K562 (cell line): ENCODE measurements at regions not wholly inside any gene's neighbourhood (a gene's known extent, or its start where the extent isn't known, plus 50 kb on each side); places are given as distances from the start of the nearest gene placed in this dataset.

Experiments
- ATAC-seq: fragments of 200-7000 bp; cut with Tn5 transposase; 3 replicates; pipeline ENCODE4 v1.9.1; 2020; ENCODE audit warnings: moderate library complexity
- BruUV-seq: library from RNA; stranded (reverse); fragments of 400-500 nt; replicated peaks from 2 replicates; lab custom pipeline; 2021; lab: Mats Ljungman, UMichigan
- CTCF ChIA-PET: fragments of 300-600 bp; formaldehyde crosslinking; extraction: SDS; loops from one replicate; lab custom pipeline; 2021; ENCODE audit warnings: low intra/inter-chr PET ratio; lab: Yijun Ruan, JAX
- POLR2A ChIA-PET: fragments of 300-600, 350-650 bp; sonication (Branson Sonifier 250); formaldehyde crosslinking; extraction: SDS; loops from one replicate; lab custom pipeline; 2021; ENCODE audit warnings: antibody characterized with exemption, inconsistent platforms; lab: Yijun Ruan, JAX
- DNase-seq, 4 experiments: peaks; one replicate each; pipeline versions ENCODE4 v3.0.0 to v3.0.0-alpha.2; 2011 to 2018; ENCODE audit warnings: low spot score in 3 of 4, mixed read lengths in 3 of 4; ENCODE audit errors: extremely low read depth in 1 of 4
- FAIRE-seq: peaks from 2 replicates; lab custom pipeline; 2011; peaks lifted over from hg19 to GRCh38; lab: Jason Lieb, UNC
- H2AFZ ChIP-seq: 2 replicates; pipeline ENCODE4 v1.6.0; 2011; ENCODE audit warnings: low read depth, low read length, control low read depth, inconsistent platforms
- H3K27ac ChIP-seq: fragments of 200-600 bp; 3 replicates; pipeline ENCODE4 v1.8.0; 2011; ENCODE audit warnings: low read depth, mild to moderate bottlenecking, control low read depth, inconsistent platforms, low read length, moderate library complexity, mixed read lengths; ENCODE audit errors: extremely low read depth
- H3K27me3 ChIP-seq, 2 experiments: fragments of 300-600 bp in 1 of 2; 2 replicates in 1 of 2; 3 replicates in 1 of 2; pipeline versions ENCODE4 v1.6.0 to v1.8.0; 2011; ENCODE audit warnings: inconsistent platforms in 2 of 2, low read length in 2 of 2, mild to moderate bottlenecking in 1 of 2, mixed read lengths in 1 of 2, moderate library complexity in 1 of 2; ENCODE audit not compliant: control insufficient read depth in 2 of 2, insufficient read depth in 2 of 2
- H3K36me3 ChIP-seq: fragments of 300-600 bp; 3 replicates; pipeline ENCODE4 v1.8.0; 2011; ENCODE audit warnings: mild to moderate bottlenecking, low read length, inconsistent platforms; ENCODE audit not compliant: control insufficient read depth, insufficient read depth
- H3K4me1 ChIP-seq, 2 experiments: fragments of 200-600 bp in 1 of 2; replicated peaks in 1 of 2; 2 replicates in 1 of 2; 3 replicates in 1 of 2; pipeline versions ENCODE4 v1.5.1 to v1.8.0; 2011; ENCODE audit warnings: inconsistent platforms in 2 of 2, low read length in 2 of 2, mild to moderate bottlenecking in 1 of 2, mixed read lengths in 1 of 2, moderate library complexity in 1 of 2; ENCODE audit not compliant: control insufficient read depth in 2 of 2, insufficient read depth in 2 of 2
- H3K4me2 ChIP-seq: 2 replicates; pipeline ENCODE4 v1.6.1; 2011; ENCODE audit warnings: low read length, control low read depth, inconsistent platforms, mixed read lengths; ENCODE audit not compliant: insufficient read depth
- H3K4me3 ChIP-seq: fragments of 200-600 bp; sonication (generic), shearing (Covaris generic); 2 replicates; pipeline ENCODE4 v1.5.1; 2016; ENCODE audit warnings: control low read depth, inconsistent platforms
- H3K79me2 ChIP-seq: fragments of 200-600 bp; 3 replicates; pipeline ENCODE4 v1.8.0; 2011; ENCODE audit warnings: low read length, inconsistent platforms; ENCODE audit not compliant: control insufficient read depth, insufficient read depth
- H3K9ac ChIP-seq, 2 experiments: 2 replicates each; pipeline versions ENCODE4 v1.6.0 to v1.6.1; 2011; ENCODE audit warnings: low read depth in 2 of 2, low read length in 2 of 2, control low read depth in 1 of 2, inconsistent platforms in 1 of 2, mild to moderate bottlenecking in 1 of 2, mixed read lengths in 1 of 2; ENCODE audit not compliant: insufficient read depth in 1 of 2
- H3K9me1 ChIP-seq: one replicate; pipeline ENCODE4 v1.6.0; 2011; ENCODE audit warnings: inconsistent platforms, mild to moderate bottlenecking, low read length, moderate library complexity; ENCODE audit not compliant: control insufficient read depth, insufficient read depth
- H3K9me3 ChIP-seq: replicated peaks from 2 replicates; pipeline ENCODE4 v1.5.1; 2011; ENCODE audit warnings: low read depth, low read length, inconsistent platforms; ENCODE audit not compliant: control insufficient read depth, insufficient read depth
- H4K20me1 ChIP-seq: replicated peaks from 2 replicates; pipeline ENCODE4 v1.6.1; 2011; ENCODE audit warnings: low read length, inconsistent platforms, mixed read lengths; ENCODE audit not compliant: control insufficient read depth, insufficient read depth
- ATF1 ChIP-seq, 2 experiments: fragments of 450-650 bp in 1 of 2; IDR thresholded peaks; 2 replicates each; pipeline ENCODE4 v1.6.1; 2016; ENCODE audit warnings: missing compliant biosample characterization in 1 of 2, missing genetic modification characterization in 1 of 2
- CBX3 ChIP-seq, 2 experiments: IDR thresholded peaks; 1 replicate in 1 of 2; 2 replicates in 1 of 2; pipeline ENCODE4 v1.6.1; 2012; ENCODE audit warnings: inconsistent platforms in 2 of 2, low read length in 2 of 2, borderline replicate concordance in 1 of 2, control low read depth in 1 of 2
- CBX5 ChIP-seq: IDR thresholded peaks from 2 replicates; pipeline ENCODE4 v1.6.1; 2014; ENCODE audit warnings: low read depth, borderline replicate concordance
- FIP1L1 ChIP-seq: fragments of 200-400 bp; formaldehyde crosslinking; IDR thresholded peaks from 2 replicates; pipeline ENCODE4 v1.6.1; 2018; ENCODE audit warnings: mild to moderate bottlenecking, low read depth, low read length; ENCODE audit not compliant: poor library complexity, severe bottlenecking
- MAFF ChIP-seq: IDR thresholded peaks from 2 replicates; pipeline ENCODE4 v1.6.1; 2012; ENCODE audit warnings: low read length, improper control_type of control experiment
- MAZ ChIP-seq, 2 experiments: fragments of 450-650 bp in 1 of 2; sonication (generic) in 1 of 2; formaldehyde crosslinking; IDR thresholded peaks in 1 of 2; conservative IDR thresholded peaks in 1 of 2; 2 replicates each; pipeline versions ENCODE4 v1.4.0 to v1.5.0; 2020; ENCODE audit warnings: mild to moderate bottlenecking in 1 of 2, missing genetic modification reagents in 1 of 2
- NFE2 ChIP-seq: IDR thresholded peaks from 2 replicates; pipeline ENCODE4 v1.6.1; 2014; ENCODE audit warnings: antibody characterized with exemption, low read depth
- SRF ChIP-seq, 2 experiments: fragments of 250-450, 450-650 bp in 1 of 2; sonication (Bioruptor Pico) in 1 of 2; sonication (generic) in 1 of 2; formaldehyde crosslinking; IDR thresholded peaks; 2 replicates each; pipeline versions ENCODE4 v1.5.0 to v1.5.1; 2020 to 2022; ENCODE audit warnings: mild to moderate bottlenecking in 1 of 2, missing genetic modification reagents in 1 of 2
- TEAD4 ChIP-seq, 2 experiments: sonication (generic) in 1 of 2; formaldehyde crosslinking in 1 of 2; IDR thresholded peaks; 2 replicates each; pipeline versions ENCODE4 v1.6.1 to v1.8.0; 2012 to 2022; ENCODE audit warnings: borderline replicate concordance in 1 of 2, inconsistent platforms in 1 of 2, low read length in 1 of 2, mild to moderate bottlenecking in 1 of 2, missing genetic modification reagents in 1 of 2
- XRCC3 ChIP-seq: fragments of 450-650 bp; IDR thresholded peaks from 2 replicates; pipeline ENCODE4 v1.6.1; 2017; ENCODE audit warnings: mild to moderate bottlenecking, moderate library complexity
- ZBTB34 ChIP-seq: fragments of 250-450 bp; sonication (Bioruptor Pico); IDR thresholded peaks from 2 replicates; pipeline ENCODE4 v1.8.0; 2021; ENCODE audit warnings: mild to moderate bottlenecking, moderate library complexity
- ZNF324 ChIP-seq: fragments of 250-450 bp; sonication (Bioruptor Pico); IDR thresholded peaks from 2 replicates; pipeline ENCODE4 v1.4.0; 2020; ENCODE audit warnings: mild to moderate bottlenecking
- WGBS: fragments of 100-300 bp; shearing (Covaris generic); methylation state at CpG from one replicate; pipeline ENCODE4 v1.1.6; 2016; ENCODE audit warnings: low coverage, mixed read lengths; ENCODE audit not compliant: insufficient coverage; ENCODE audit errors: missing lambda C conversion rate; 5-methylcytosine and 5-hydroxymethylcytosine counted together
- in situ Hi-C: fragments of 300-500 bp; cut with MboI; formaldehyde crosslinking; loops from 4 replicates; pipeline ENCODE4 v1.15.0; 2018; ENCODE audit warnings: inconsistent platforms, mixed read lengths
- intact Hi-C: fragments of 100-400 bp; cut with micrococcal nuclease; formaldehyde crosslinking; loops from 2 replicates; pipeline ENCODE4 v1.14.2; 2022
- TF ChIP-seq, protein P1 (sequence below), 3 experiments: fragments of 200-800 bp in 1 of 3; fragments of 250-450 bp in 1 of 3; fragments of 450-650 bp in 1 of 3; sonication (Bioruptor Pico) in 1 of 3; sonication (Bioruptor generic) in 1 of 3; formaldehyde crosslinking in 1 of 3; IDR thresholded peaks; 2 replicates each; pipeline versions ENCODE4 v1.6.1 to v1.8.0; 2016 to 2022; ENCODE audit warnings: mild to moderate bottlenecking in 2 of 3, missing genetic modification characterization in 2 of 3, missing compliant biosample characterization in 1 of 3, moderate library complexity in 1 of 3

GRCh38 chr22:22141031-22141430 is 103.6 kb upstream of the VPREB1 start (continued):
- TF ChIP-seq ATF1 (CRISPR knock-in tag; IDR thresholded peaks at IDR 0.05) (no peak), ATF1 (tag; IDR thresholded peaks at IDR 0.05) (no peak), MAFF (no peak)
- TF ChIP-seq, all 486 proteins: peak for 4

- H3K36me3 ChIP-seq: no peaks in the 10 kb centered on the region
- FAIRE-seq (no peak), DNase-seq (no peak), ATAC-seq (no peak)
- intact Hi-C loops (no loop called here), in situ Hi-C loops (no loop called here)
- H3K9ac ChIP-seq: no peak overlapping the region
- H3K9me1 ChIP-seq: no peaks in the 10 kb centered on the region
- TF ChIP-seq SRF (CRISPR knock-in tag; IDR thresholded peaks at IDR 0.05) (0 out of 4 replicates have a peak, but pooled peaks of 1 of the 2 experiments have one; percentile 25), ZBTB34 (peak; percentile 14; the same call in 1 of the 2 replicates), NFE2 (no peak), TEAD4 (IDR thresholded peaks at IDR 0.05; ENCODE audit: low read length) (peak; percentile 27; the same call in 1 of the 2 replicates), TEAD4 (CRISPR knock-in tag; IDR thresholded peaks at IDR 0.05; ENCODE audit: borderline replicate concordance) (no peak), CBX3 (IDR thresholded peaks at IDR 0.05; ENCODE audit: borderline replicate concordance in 1 of 2, low read length in 2 of 2) (peak in 1 of 2 experiments; percentile 96; a peak in 2 of 3 replicates), ZNF324 (CRISPR knock-in tag) (no peak), MAZ (CRISPR knock-in tag; conservative IDR thresholded peaks at IDR 0.05 in 1 of 2, IDR thresholded peaks at IDR 0.05 in 1 of 2) (0 out of 4 replicates have a peak, but pooled peaks of 1 of the 2 experiments have one; percentile 32), XRCC3 (peak; percentile 36; the same call in 1 of the 2 replicates), CBX5 (0 out of 2 replicates have a peak, but pooled peaks have one; percentile 82), FIP1L1 (no peak)
- TF ChIP-seq, protein P1, sequence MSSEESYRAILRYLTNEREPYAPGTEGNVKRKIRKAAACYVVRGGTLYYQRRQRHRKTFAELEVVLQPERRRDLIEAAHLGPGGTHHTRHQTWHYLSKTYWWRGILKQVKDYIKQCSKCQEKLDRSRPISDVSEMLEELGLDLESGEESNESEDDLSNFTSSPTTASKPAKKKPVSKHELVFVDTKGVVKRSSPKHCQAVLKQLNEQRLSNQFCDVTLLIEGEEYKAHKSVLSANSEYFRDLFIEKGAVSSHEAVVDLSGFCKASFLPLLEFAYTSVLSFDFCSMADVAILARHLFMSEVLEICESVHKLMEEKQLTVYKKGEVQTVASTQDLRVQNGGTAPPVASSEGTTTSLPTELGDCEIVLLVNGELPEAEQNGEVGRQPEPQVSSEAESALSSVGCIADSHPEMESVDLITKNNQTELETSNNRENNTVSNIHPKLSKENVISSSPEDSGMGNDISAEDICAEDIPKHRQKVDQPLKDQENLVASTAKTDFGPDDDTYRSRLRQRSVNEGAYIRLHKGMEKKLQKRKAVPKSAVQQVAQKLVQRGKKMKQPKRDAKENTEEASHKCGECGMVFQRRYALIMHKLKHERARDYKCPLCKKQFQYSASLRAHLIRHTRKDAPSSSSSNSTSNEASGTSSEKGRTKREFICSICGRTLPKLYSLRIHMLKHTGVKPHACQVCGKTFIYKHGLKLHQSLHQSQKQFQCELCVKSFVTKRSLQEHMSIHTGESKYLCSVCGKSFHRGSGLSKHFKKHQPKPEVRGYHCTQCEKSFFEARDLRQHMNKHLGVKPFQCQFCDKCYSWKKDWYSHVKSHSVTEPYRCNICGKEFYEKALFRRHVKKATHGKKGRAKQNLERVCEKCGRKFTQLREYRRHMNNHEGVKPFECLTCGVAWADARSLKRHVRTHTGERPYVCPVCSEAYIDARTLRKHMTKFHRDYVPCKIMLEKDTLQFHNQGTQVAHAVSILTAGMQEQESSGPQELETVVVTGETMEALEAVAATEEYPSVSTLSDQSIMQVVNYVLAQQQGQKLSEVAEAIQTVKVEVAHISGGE (CRISPR knock-in tag; IDR thresholded peaks at IDR 0.05): no peak
- H3K4me1 ChIP-seq: peaks cover 0 to 11% of the 10 kb centered on the region in 2 experiments; a peak in 2 of 5 replicates
- no peak overlapping the region for H3K4me3 ChIP-seq
- no peak overlapping the region for H3K4me2 ChIP-seq
- H3K27me3 ChIP-seq: peaks cover 1 to 19% of the 10 kb centered on the region in 2 experiments; a peak in 4 of 5 replicates
- POLR2A ChIA-PET: interaction anchor here (0.6 to 1.6 kb wide), 9 partner anchors 9 to 1921 kb away, joined by 3 to 4 read pairs (median 3); no protein-coding TSS in a partner anchor
- H3K27ac ChIP-seq: no peak overlapping the region
- CTCF ChIA-PET: no interaction called here
- BruUV-seq: no TSS peak
- H4K20me1 ChIP-seq: no peaks in the 10 kb centered on the region
- no peak overlapping the region for H2AFZ ChIP-seq
- 0% methylated on average over 1 of the region's 1 CpG for WGBS
- no peaks in the 10 kb centered on the region for H3K79me2 ChIP-seq
- no peaks in the 10 kb centered on the region for H3K9me3 ChIP-seq
Observed at GRCh38 chr22:22139364-22139763, 105.2 kb upstream of the VPREB1 start.
